OCI-LY3 (cell line): ENCODE measurements at regions not wholly inside any gene's neighbourhood (a gene's known extent, or its start where the extent isn't known, plus 50 kb on each side); places are given as distances from the start of the nearest gene placed in this dataset.

ENCODE experiments used
- H2AFZ ChIP-seq: fragments of 200-600, 300-600 bp; shearing (Covaris generic); 2 replicates; pipeline ENCODE4 v1.6.0; 2014; ENCODE audit warnings: antibody characterized with exemption, low read depth, low read length
- H3K27ac ChIP-seq: fragments of 200-600, 300-600 bp; sonication (generic); 2 replicates; pipeline ENCODE4 v1.5.1; 2014; ENCODE audit warnings: mild to moderate bottlenecking, low read length, moderate library complexity, mixed read lengths
- H3K27me3 ChIP-seq: fragments of 200-600, 300-600 bp; sonication (generic); 2 replicates; pipeline ENCODE4 v1.6.1; 2014; ENCODE audit warnings: low read depth, low read length, mixed read lengths
- H3K36me3 ChIP-seq: fragments of 200-600, 300-600 bp; sonication (generic); replicated peaks from 2 replicates; pipeline ENCODE3; 2014; ENCODE audit warnings: low read depth, low read length, mixed read lengths
- H3K4me1 ChIP-seq: fragments of 300-600, 200-600 bp; sonication (generic); 2 replicates; pipeline ENCODE4 v1.6.1; 2014; ENCODE audit warnings: low read length, mixed read lengths
- H3K4me2 ChIP-seq: fragments of 200-600, 300-600 bp; sonication (generic); 2 replicates; pipeline ENCODE4 v1.6.1; 2014; ENCODE audit warnings: low read length, mixed read lengths
- H3K4me3 ChIP-seq: fragments of 300-600, 200-600 bp; sonication (generic); 2 replicates; pipeline ENCODE4 v1.5.1; 2014; ENCODE audit warnings: antibody characterized with exemption, mild to moderate bottlenecking, low read length, moderate library complexity
- H3K79me2 ChIP-seq: fragments of 300-600, 200-600 bp; shearing (Covaris generic); 2 replicates; pipeline ENCODE4 v1.6.1; 2014; ENCODE audit warnings: mild to moderate bottlenecking, low read length, mixed read lengths
- H3K9ac ChIP-seq: fragments of 300-600, 200-600 bp; shearing (Covaris generic); 2 replicates; pipeline ENCODE4 v1.6.0; 2014; ENCODE audit warnings: mild to moderate bottlenecking, low read length, moderate library complexity
- H3K9me3 ChIP-seq: fragments of 200-600, 300-600 bp; shearing (Covaris generic); 2 replicates; pipeline ENCODE4 v1.6.1; 2014; ENCODE audit warnings: low read length, mixed read lengths; ENCODE audit not compliant: insufficient read depth
- H4K20me1 ChIP-seq: fragments of 200-600, 300-600 bp; sonication (generic); 2 replicates; pipeline ENCODE4 v1.6.1; 2016; ENCODE audit warnings: low read length, mixed read lengths; ENCODE audit not compliant: insufficient read depth
- CTCF ChIP-seq: fragments of 200-600, 300-600 bp; sonication (generic); IDR thresholded peaks from 2 replicates; pipeline ENCODE4 v1.5.1; 2014; ENCODE audit warnings: antibody characterized with exemption, low read length, low read depth
- EZH2phosphoT487 ChIP-seq: fragments of 200-600 bp; shearing (Covaris generic); IDR thresholded peaks from 2 replicates; pipeline ENCODE4 v1.6.1; 2018; ENCODE audit warnings: antibody characterized with exemption, mixed run types, low read depth

DNA sequence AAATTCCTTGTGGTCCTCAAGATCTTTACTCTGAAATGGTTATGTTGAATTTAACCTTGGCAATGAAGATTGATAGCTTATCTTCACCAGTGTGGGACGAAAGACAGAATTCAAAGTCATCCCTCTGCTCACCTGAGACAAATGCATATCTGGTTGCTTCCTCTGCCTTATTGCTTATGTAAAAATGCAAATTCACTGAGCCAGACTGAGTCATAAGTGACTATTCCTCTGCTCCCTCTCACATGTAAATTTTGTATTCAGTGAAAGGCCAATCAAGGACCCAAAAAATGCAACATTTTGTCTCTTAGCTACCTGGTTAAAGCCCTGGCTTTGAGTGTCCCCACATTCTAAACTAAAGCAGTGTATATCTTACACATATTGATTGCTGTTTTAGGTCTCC lies 593.1 kb upstream of the GJE1 start:
- Histone ChIP-seq H4K20me1 (no peaks in the 10 kb centered on the region), H3K79me2 (no peaks in the 10 kb centered on the region), H3K27me3 (no peaks in the 10 kb centered on the region), H3K9ac (no peak overlapping the region), H3K9me3 (no peaks in the 10 kb centered on the region), H3K4me1 (0 out of 2 replicates have a peak, but pooled peaks cover 4% of the 10 kb centered on the region), H3K36me3 (no peaks in the 10 kb centered on the region), H3K27ac (no peak overlapping the region), H3K4me3 (no peak overlapping the region), H3K4me2 (no peak overlapping the region), H2AFZ (no peak overlapping the region)
- TF ChIP-seq EZH2phosphoT487 (no peak), CTCF (no peak)

GRCh38 chr6:141532211-141532610 lies 600.5 kb upstream of the GJE1 start:
- Histone ChIP-seq H3K9ac (no peak overlapping the region), H3K4me2 (no peak overlapping the region), H3K9me3 (no peaks in the 10 kb centered on the region), H3K4me1 (no peaks in the 10 kb centered on the region), H3K27me3 (no peaks in the 10 kb centered on the region), H4K20me1 (no peaks in the 10 kb centered on the region), H3K27ac (no peak overlapping the region), H3K4me3 (no peak overlapping the region), H3K79me2 (no peaks in the 10 kb centered on the region), H2AFZ (no peak overlapping the region), H3K36me3 (no peaks in the 10 kb centered on the region)
- TF ChIP-seq CTCF (no peak), EZH2phosphoT487 (no peak)

- H3K4me2 ChIP-seq: no peak overlapping the region
- H3K4me1 ChIP-seq: no peaks in the 10 kb centered on the region
- no peak overlapping the region for H3K4me3 ChIP-seq
- H3K79me2 ChIP-seq: no peaks in the 10 kb centered on the region
- H2AFZ ChIP-seq: no peak overlapping the region
- TF ChIP-seq EZH2phosphoT487 (no peak), CTCF (no peak)
- no peaks in the 10 kb centered on the region for H3K27me3 ChIP-seq
- H3K36me3 ChIP-seq: no peaks in the 10 kb centered on the region
- H3K27ac ChIP-seq: no peak overlapping the region
- no peaks in the 10 kb centered on the region for H4K20me1 ChIP-seq
- no peak overlapping the region for H3K9ac ChIP-seq
- H3K9me3 ChIP-seq: no peaks in the 10 kb centered on the region
Measured at GRCh38 chr6:141531040-141531439, 601.7 kb upstream of the GJE1 start.

- no peak for TF ChIP-seq EZH2phosphoT487
- Histone ChIP-seq H3K36me3 (no peaks in the 10 kb centered on the region), H3K27me3 (no peaks in the 10 kb centered on the region), H3K9me3 (no peaks in the 10 kb centered on the region), H4K20me1 (no peaks in the 10 kb centered on the region), H3K4me2 (no peak overlapping the region), H3K9ac (no peak overlapping the region), H3K27ac (no peak overlapping the region), H3K79me2 (no peaks in the 10 kb centered on the region), H2AFZ (no peak overlapping the region), H3K4me3 (no peak overlapping the region), H3K4me1 (no peaks in the 10 kb centered on the region)
Measured at GRCh38 chr6:141528596-141528995, 604.1 kb upstream of the GJE1 start.

DNA sequence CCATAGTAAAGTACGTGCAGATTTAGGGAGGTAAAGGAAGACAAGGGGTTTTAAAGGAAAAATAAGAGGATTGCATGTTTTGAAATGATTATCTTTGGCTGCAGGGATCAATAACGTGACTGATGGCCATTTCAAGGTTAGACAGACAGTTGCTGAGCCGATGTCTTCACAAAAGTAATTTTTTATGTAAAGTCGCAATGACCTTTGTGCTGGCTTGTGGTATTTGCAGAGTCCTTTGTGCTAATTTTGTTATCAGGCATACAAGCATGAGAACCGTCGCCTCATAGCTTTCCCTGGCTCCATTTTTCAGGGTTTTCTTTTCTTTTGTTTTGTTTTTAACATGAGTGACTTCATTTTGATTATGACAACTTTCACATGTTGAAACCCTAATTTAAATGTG lies 605.7 kb upstream of the GJE1 start:
- no peaks in the 10 kb centered on the region for H3K36me3 ChIP-seq
- TF ChIP-seq CTCF (no peak), EZH2phosphoT487 (no peak)
- H3K4me1 ChIP-seq: no peaks in the 10 kb centered on the region
- H4K20me1 ChIP-seq: no peaks in the 10 kb centered on the region
- no peaks in the 10 kb centered on the region for H3K79me2 ChIP-seq
- H3K27me3 ChIP-seq: no peaks in the 10 kb centered on the region
- no peaks in the 10 kb centered on the region for H3K9me3 ChIP-seq
- H3K9ac ChIP-seq: no peak overlapping the region
- H3K4me2 ChIP-seq: no peak overlapping the region
- H3K4me3 ChIP-seq: no peak overlapping the region
- H3K27ac ChIP-seq: no peak overlapping the region
- no peak overlapping the region for H2AFZ ChIP-seq
